SK-N-SH (cell line): ENCODE measurements at regions not wholly inside any gene's neighbourhood (a gene's known extent, or its start where the extent isn't known, plus 50 kb on each side); places are given as distances from the start of the nearest gene placed in this dataset.

ENCODE experiments used
- CTCF ChIA-PET: fragments of 300-600, 350-600 bp; formaldehyde crosslinking; extraction: SDS; loops from one replicate; lab custom pipeline; 2021; lab: Yijun Ruan, JAX
- POLR2A ChIA-PET: fragments of 350-600 bp; sonication (Branson Sonifier 250); formaldehyde crosslinking; extraction: SDS; loops from one replicate; lab custom pipeline; 2020; ENCODE audit warnings: antibody characterized with exemption, inconsistent platforms; lab: Yijun Ruan, JAX
- DNase-seq: peaks from one replicate; pipeline ENCODE4 v3.0.0; 2012
- H2AFZ ChIP-seq: fragments of 200-600 bp; sonication (generic); 2 replicates; pipeline ENCODE4 v1.8.1; 2016; ENCODE audit warnings: antibody characterized with exemption, mild to moderate bottlenecking, low read depth
- H3F3A ChIP-seq: fragments of 200-600 bp; sonication (generic); replicated peaks from 2 replicates; pipeline ENCODE3; 2016; ENCODE audit warnings: antibody characterized with exemption, mild to moderate bottlenecking; ENCODE audit not compliant: insufficient read depth
- H3K27ac ChIP-seq, 2 experiments: fragments of 200-500 bp in 1 of 2; fragments of 200-600 bp in 1 of 2; sonication (Bioruptor generic) in 1 of 2; sonication (generic), shearing (Covaris generic) in 1 of 2; 2 replicates each; pipeline versions ENCODE4 v1.5.1 to v1.6.1; 2014 to 2016; ENCODE audit warnings: low read depth in 2 of 2, inconsistent platforms in 1 of 2, low read length in 1 of 2, mild to moderate bottlenecking in 1 of 2, mixed read lengths in 1 of 2
- H3K27me3 ChIP-seq: fragments of 200-600 bp; sonication (generic), shearing (Covaris generic); 2 replicates; pipeline ENCODE4 v1.6.1; 2016; ENCODE audit warnings: mixed run types; ENCODE audit not compliant: insufficient read depth
- H3K36me3 ChIP-seq, 2 experiments: fragments of 200-500 bp in 1 of 2; fragments of 200-600 bp in 1 of 2; sonication (Bioruptor generic) in 1 of 2; sonication (generic) in 1 of 2; replicated peaks in 1 of 2; 2 replicates each; pipeline versions ENCODE3 to v1.5.1; 2014 to 2016; ENCODE audit warnings: low read length in 1 of 2, mild to moderate bottlenecking in 1 of 2; ENCODE audit not compliant: insufficient read depth in 2 of 2, control insufficient read depth in 1 of 2
- H3K4me1 ChIP-seq, 2 experiments: fragments of 200-500 bp in 1 of 2; fragments of 200-600 bp in 1 of 2; sonication (Bioruptor generic) in 1 of 2; sonication (generic), shearing (Covaris generic) in 1 of 2; 2 replicates each; pipeline versions ENCODE4 v1.5.1 to v1.6.1; 2014 to 2016; ENCODE audit warnings: low read depth in 1 of 2, low read length in 1 of 2, mixed run types in 1 of 2; ENCODE audit not compliant: insufficient read depth in 2 of 2, control insufficient read depth in 1 of 2
- H3K4me2 ChIP-seq: fragments of 200-600 bp; sonication (generic), shearing (Covaris generic); 2 replicates; pipeline ENCODE4 v1.6.1; 2017; ENCODE audit warnings: mixed run types
- H3K4me3 ChIP-seq, 2 experiments: fragments of 200-500 bp in 1 of 2; fragments of 200-600 bp in 1 of 2; sonication (Bioruptor generic) in 1 of 2; sonication (generic), shearing (Covaris generic) in 1 of 2; 2 replicates each; pipeline versions ENCODE4 v1.5.1 to v1.8.1; 2014 to 2016; ENCODE audit warnings: low read depth in 2 of 2, inconsistent platforms in 1 of 2, low read length in 1 of 2, mild to moderate bottlenecking in 1 of 2, mixed read lengths in 1 of 2, moderate library complexity in 1 of 2
- H3K79me2 ChIP-seq: fragments of 200-600 bp; sonication (generic); 2 replicates; pipeline ENCODE4 v1.8.1; 2017; ENCODE audit warnings: mild to moderate bottlenecking; ENCODE audit not compliant: insufficient read depth
- H3K9ac ChIP-seq: fragments of 200-600 bp; sonication (generic); 2 replicates; pipeline ENCODE4 v1.6.1; 2017; ENCODE audit warnings: mixed run types
- H3K9me2 ChIP-seq: fragments of 200-600 bp; sonication (generic); 2 replicates; pipeline ENCODE4 v1.6.1; 2017; ENCODE audit warnings: mixed run types
- H3K9me3 ChIP-seq: fragments of 200-600 bp; sonication (generic); 2 replicates; pipeline ENCODE4 v1.6.1; 2017; ENCODE audit warnings: mixed run types, mild to moderate bottlenecking, moderate library complexity
- H4K20me1 ChIP-seq: fragments of 200-600 bp; sonication (generic); 2 replicates; pipeline ENCODE4 v1.6.1; 2017; ENCODE audit warnings: mild to moderate bottlenecking, mixed run types; ENCODE audit not compliant: insufficient read depth
- CHD2 ChIP-seq: fragments of 150-350 bp; IDR thresholded peaks from 2 replicates; pipeline ENCODE4 v1.6.1; 2018; ENCODE audit warnings: low read length; ENCODE audit not compliant: partially characterized antibody
- CTCF ChIP-seq: fragments of 200-600 bp; sonication (generic); IDR thresholded peaks from 2 replicates; pipeline ENCODE4 v1.6.1; 2017; ENCODE audit warnings: antibody characterized with exemption, mild to moderate bottlenecking, moderate library complexity
- ELF1 ChIP-seq: IDR thresholded peaks from 2 replicates; pipeline ENCODE4 v1.4.0; 2012
- EP300 ChIP-seq, 2 experiments: IDR thresholded peaks; 2 replicates each; pipeline versions ENCODE4 v1.4.0 to v1.6.1; 2012; ENCODE audit warnings: borderline replicate concordance in 1 of 2, low read depth in 1 of 2, low read length in 1 of 2
- EZH2phosphoT487 ChIP-seq: fragments of 200-600 bp; sonication (generic); IDR thresholded peaks from 2 replicates; pipeline ENCODE4 v1.6.1; 2017; ENCODE audit warnings: low read depth, mixed run types, mild to moderate bottlenecking, antibody characterized with exemption, moderate library complexity, borderline replicate concordance
- FOSL2 ChIP-seq: IDR thresholded peaks from 2 replicates; pipeline ENCODE4 v1.4.0; 2012; ENCODE audit warnings: low read depth, mild to moderate bottlenecking, moderate library complexity, borderline replicate concordance
- GABPA ChIP-seq: IDR thresholded peaks from 2 replicates; pipeline ENCODE4 v1.4.0; 2012; ENCODE audit warnings: low read depth, mild to moderate bottlenecking
- GATA2 ChIP-seq: sonication (generic); formaldehyde crosslinking; IDR thresholded peaks from 2 replicates; pipeline ENCODE4 v1.5.0; 2020; ENCODE audit warnings: mild to moderate bottlenecking, missing genetic modification reagents
- IRF3 ChIP-seq: fragments of 150-350 bp; IDR thresholded peaks from 2 replicates; pipeline ENCODE4 v1.6.1; 2016; ENCODE audit warnings: mild to moderate bottlenecking, low read depth, low read length
- NRF1 ChIP-seq: IDR thresholded peaks from 2 replicates; pipeline ENCODE4 v1.6.1; 2012; ENCODE audit warnings: low read depth, mild to moderate bottlenecking, low read length
- PBX3 ChIP-seq: IDR thresholded peaks from 2 replicates; pipeline ENCODE4; 2012
- RFX5 ChIP-seq: IDR thresholded peaks from 2 replicates; pipeline ENCODE4 v1.6.1; 2012; ENCODE audit warnings: mild to moderate bottlenecking, improper control_type of control experiment, low read length
- RXRA ChIP-seq: IDR thresholded peaks from 2 replicates; pipeline ENCODE4 v1.4.0; 2012; ENCODE audit warnings: low read depth, mild to moderate bottlenecking, borderline replicate concordance
- SMC3 ChIP-seq: IDR thresholded peaks from 2 replicates; pipeline ENCODE4 v1.6.1; 2012; ENCODE audit warnings: low read depth, low read length, improper control_type of control experiment
- TCF12 ChIP-seq: IDR thresholded peaks from 2 replicates; pipeline ENCODE4 v1.4.0; 2012
- USF1 ChIP-seq: IDR thresholded peaks from 2 replicates; pipeline ENCODE4 v1.4.0; 2012; ENCODE audit warnings: low read depth, borderline replicate concordance
- USF2 ChIP-seq: fragments of 150-350 bp; IDR thresholded peaks from 2 replicates; pipeline ENCODE4 v1.6.1; 2017; ENCODE audit warnings: antibody characterized with exemption, low read length, low read depth, borderline replicate concordance
- YY1 ChIP-seq: IDR thresholded peaks from 2 replicates; pipeline ENCODE4 v1.4.0; 2012; ENCODE audit warnings: low read depth, mild to moderate bottlenecking
- WGBS: methylation state at CpG from one replicate; pipeline ENCODE4 v1.1.6; 2017; ENCODE audit warnings: low lambda C conversion rate; 5-methylcytosine and 5-hydroxymethylcytosine counted together

- H2AFZ ChIP-seq = no peak overlapping the region
- H3K79me2 ChIP-seq = no peaks in the 10 kb centered on the region
- 74% methylated on average over 4 of the region's 6 CpGs for WGBS
- no peaks in the 10 kb centered on the region for H3F3A ChIP-seq
- CTCF ChIA-PET = no interaction called here
- no peak for TF ChIP-seq RXRA
- no peak for TF ChIP-seq IRF3
- no peak for TF ChIP-seq GABPA
- no peak for TF ChIP-seq USF2
- no peak for TF ChIP-seq GATA2 (CRISPR knock-in tag)
- TF ChIP-seq TCF12 = no peak
- no peak for TF ChIP-seq YY1
- TF ChIP-seq RFX5 = no peak
- TF ChIP-seq ELF1 = no peak
- TF ChIP-seq FOSL2 = no peak
- TF ChIP-seq PBX3 = no peak
- no peak for TF ChIP-seq CTCF
- TF ChIP-seq SMC3 = no peak
- no peak for TF ChIP-seq CHD2
- no peak for TF ChIP-seq EZH2phosphoT487
- TF ChIP-seq EP300 (IDR thresholded peaks at IDR 0.05; ENCODE audit: borderline replicate concordance in 1 of 2, low read depth in 1 of 2, low read length in 1 of 2) = no peak
- TF ChIP-seq NRF1 = no peak
- TF ChIP-seq USF1 = no peak
- H3K9ac ChIP-seq = no peak overlapping the region
- H3K27ac ChIP-seq = no peak overlapping the region
- H3K4me1 ChIP-seq = no peaks in the 10 kb centered on the region
- H3K27me3 ChIP-seq = no peaks in the 10 kb centered on the region
- H4K20me1 ChIP-seq = no peaks in the 10 kb centered on the region
- H3K4me2 ChIP-seq = no peak overlapping the region
- no peaks in the 10 kb centered on the region for H3K9me2 ChIP-seq
- H3K9me3 ChIP-seq = no peaks in the 10 kb centered on the region
- POLR2A ChIA-PET = no interaction called here
- H3K36me3 ChIP-seq = no peaks in the 10 kb centered on the region
- DNase-seq = no peak
- H3K4me3 ChIP-seq = no peak overlapping the region
Observed at GRCh38 chr4:33864290-33864859, 2379.9 kb downstream of the ARAP2 start.
